ENCODE measurements at regions not wholly inside any gene's neighbourhood (a gene's known extent, or its start where the extent isn't known, plus 50 kb on each side); places are given as distances from the start of the nearest gene placed in this dataset.

GRCh38 chr2:173831312-173832229 is 133.6 kb downstream of the SP3 start:
- TF ChIP-seq CTCF (IDR thresholded peaks at IDR 0.05; ENCODE audit: insufficient read depth, low read length, poor library complexity, severe bottlenecking) = no peak
- TF ChIP-seq EZH2phosphoT487 (conservative IDR thresholded peaks at IDR 0.05; ENCODE audit: low read length) = no peak
